Fibroblast of peridontal ligament (primary cell): ENCODE measurements at regions not wholly inside any gene's neighbourhood (a gene's known extent, or its start where the extent isn't known, plus 50 kb on each side); places are given as distances from the start of the nearest gene placed in this dataset.
"Not testable (repeated sequence)": the region's sequence is repeated elsewhere in the genome, so short reads cannot be mapped to it uniquely, and the experiment has no call there.

Experiments
- DNase-seq: peaks from one replicate; pipeline ENCODE4 v3.0.0-alpha.2; 2010; ENCODE audit errors: extremely low read depth

- DNase-seq, result no peak
Measured at GRCh38 chr4:165767671-165768070, 105.4 kb upstream of the TLL1 start.

GRCh38 chr4:165768281-165768680 lies 104.8 kb upstream of the TLL1 start:
- no peak for DNase-seq

- no peak for DNase-seq
Measured at GRCh38 chr4:165774326-165774725, 98.7 kb upstream of the TLL1 start.

GRCh38 chr4:165779950-165780670 lies 92.9 kb upstream of the TLL1 start:
- DNase-seq, result no peak

- DNase-seq, result no peak
Measured at GRCh38 chr4:165780735-165781134, 92.3 kb upstream of the TLL1 start.

- DNase-seq, result no peak
Measured at GRCh38 chr4:165782623-165783022, 90.4 kb upstream of the TLL1 start.

GRCh38 chr4:165783626-165784025 lies 89.4 kb upstream of the TLL1 start:
- DNase-seq, result no peak

GRCh38 chr4:165784672-165785071 lies 88.4 kb upstream of the TLL1 start:
- no peak for DNase-seq

- DNase-seq, result no peak
Measured at GRCh38 chr4:165785337-165785736, 87.7 kb upstream of the TLL1 start.

- no peak for DNase-seq
Measured at GRCh38 chr4:165787516-165788274, 85.3 kb upstream of the TLL1 start.

- no peak for DNase-seq
Measured at GRCh38 chr4:165788686-165789463, 84.2 kb upstream of the TLL1 start.

- no peak for DNase-seq
Measured at GRCh38 chr4:165793236-165793635, 79.8 kb upstream of the TLL1 start.

- DNase-seq, result no peak
Measured at GRCh38 chr4:165794834-165795233, 78.2 kb upstream of the TLL1 start.

- no peak for DNase-seq
Measured at GRCh38 chr4:165799384-165799815, 73.6 kb upstream of the TLL1 start.

GRCh38 chr4:165802452-165802851 lies 70.6 kb upstream of the TLL1 start:
- no peak for DNase-seq

- DNase-seq, result no peak
Measured at GRCh38 chr4:165803005-165803404, 70.0 kb upstream of the TLL1 start.

- DNase-seq, result no peak
Measured at GRCh38 chr4:165805406-165805805, 67.6 kb upstream of the TLL1 start.

GRCh38 chr4:165806613-165807012 lies 66.4 kb upstream of the TLL1 start:
- no peak for DNase-seq

- DNase-seq, result no peak
Measured at GRCh38 chr4:165810726-165811125, 62.3 kb upstream of the TLL1 start.

GRCh38 chr4:165813606-165814005 lies 59.4 kb upstream of the TLL1 start:
- no peak for DNase-seq

- DNase-seq, result no peak
Measured at GRCh38 chr4:165814256-165815020, 58.6 kb upstream of the TLL1 start.

GRCh38 chr4:165819126-165819525 lies 53.9 kb upstream of the TLL1 start:
- not testable (repeated sequence) for DNase-seq
